ENCODE measurements at regions not wholly inside any gene's neighbourhood (a gene's known extent, or its start where the extent isn't known, plus 50 kb on each side); places are given as distances from the start of the nearest gene placed in this dataset.

DNA sequence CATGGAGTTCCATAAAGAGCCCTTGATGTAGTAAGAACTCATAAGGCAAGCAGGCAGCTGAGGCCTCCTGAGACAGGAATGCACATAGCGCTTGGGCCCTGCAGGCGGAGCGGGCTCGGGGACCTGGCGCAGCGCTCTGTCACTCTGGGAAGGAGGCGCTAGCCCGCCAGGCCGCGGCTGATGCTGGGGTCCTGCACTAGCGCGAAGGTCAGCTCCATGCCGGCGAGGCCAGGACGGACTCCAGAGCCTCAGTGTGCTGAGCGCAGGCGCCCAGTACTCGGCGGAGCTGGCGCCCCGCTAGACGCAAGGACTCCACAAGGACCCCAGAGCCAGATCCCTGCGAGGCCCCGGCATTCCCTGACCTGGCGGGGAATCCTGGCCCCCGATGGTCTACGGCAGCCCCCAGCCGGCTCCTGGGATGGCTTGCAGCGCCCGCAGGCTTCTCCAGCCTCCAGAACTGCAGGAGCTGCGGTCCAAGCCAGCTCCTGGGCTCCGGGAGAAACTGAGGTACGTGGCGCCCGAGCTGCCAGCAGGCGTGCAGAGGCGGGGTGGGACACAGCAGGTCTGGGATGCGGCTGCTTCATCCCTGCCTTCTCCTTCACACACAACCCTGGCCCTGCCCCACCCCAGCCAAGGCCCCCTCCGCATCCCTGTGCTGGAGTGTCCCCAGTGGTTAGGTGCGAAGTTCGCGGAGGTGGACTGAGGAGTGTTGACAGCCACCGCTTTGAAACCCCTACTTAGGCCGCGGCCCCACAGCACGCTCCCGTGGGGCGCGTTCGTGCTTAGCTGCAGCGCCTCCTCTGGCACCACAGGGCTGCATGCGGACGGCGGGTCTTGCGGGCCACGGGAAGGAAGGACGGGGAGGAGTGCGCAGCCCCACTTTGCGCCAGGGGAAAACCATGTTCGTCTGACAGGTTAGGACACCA, 761.5 kb upstream of the POM121L12 start:
- no peaks in the 10 kb centered on the region for H3K9me2 ChIP-seq (replicated peaks; ENCODE audit: control insufficient read depth, low read length)
- no peaks in the 10 kb centered on the region for H3F3A ChIP-seq (ENCODE audit: control insufficient read depth, insufficient read depth)
- H3K27ac ChIP-seq (ENCODE audit: low read depth, low read length): no peak overlapping the region
- H3K4me2 ChIP-seq (ENCODE audit: low read length): no peak overlapping the region
- peaks cover 10% of the 10 kb centered on the region; the same call in 1 of the 2 replicates for H3K9me3 ChIP-seq (ENCODE audit: control insufficient read depth, insufficient read depth, low read length)
- no peaks in the 10 kb centered on the region for H3K79me2 ChIP-seq (ENCODE audit: control insufficient read depth, low read length)
- no peaks in the 10 kb centered on the region for H3K27me3 ChIP-seq (ENCODE audit: control insufficient read depth, low read length)
- H3K36me3 ChIP-seq (ENCODE audit: control insufficient read depth, low read length): no peaks in the 10 kb centered on the region
- H3K4me1 ChIP-seq (ENCODE audit: control insufficient read depth, low read length): no peaks in the 10 kb centered on the region
- TF ChIP-seq, protein P1, sequence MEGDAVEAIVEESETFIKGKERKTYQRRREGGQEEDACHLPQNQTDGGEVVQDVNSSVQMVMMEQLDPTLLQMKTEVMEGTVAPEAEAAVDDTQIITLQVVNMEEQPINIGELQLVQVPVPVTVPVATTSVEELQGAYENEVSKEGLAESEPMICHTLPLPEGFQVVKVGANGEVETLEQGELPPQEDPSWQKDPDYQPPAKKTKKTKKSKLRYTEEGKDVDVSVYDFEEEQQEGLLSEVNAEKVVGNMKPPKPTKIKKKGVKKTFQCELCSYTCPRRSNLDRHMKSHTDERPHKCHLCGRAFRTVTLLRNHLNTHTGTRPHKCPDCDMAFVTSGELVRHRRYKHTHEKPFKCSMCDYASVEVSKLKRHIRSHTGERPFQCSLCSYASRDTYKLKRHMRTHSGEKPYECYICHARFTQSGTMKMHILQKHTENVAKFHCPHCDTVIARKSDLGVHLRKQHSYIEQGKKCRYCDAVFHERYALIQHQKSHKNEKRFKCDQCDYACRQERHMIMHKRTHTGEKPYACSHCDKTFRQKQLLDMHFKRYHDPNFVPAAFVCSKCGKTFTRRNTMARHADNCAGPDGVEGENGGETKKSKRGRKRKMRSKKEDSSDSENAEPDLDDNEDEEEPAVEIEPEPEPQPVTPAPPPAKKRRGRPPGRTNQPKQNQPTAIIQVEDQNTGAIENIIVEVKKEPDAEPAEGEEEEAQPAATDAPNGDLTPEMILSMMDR (IDR thresholded peaks at IDR 0.05; ENCODE audit: low read depth, low read length, poor library complexity, severe bottlenecking): no peak
- TF ChIP-seq EZH2phosphoT487 (IDR thresholded peaks at IDR 0.05; ENCODE audit: borderline replicate concordance, low read length): no peak
- no peaks in the 10 kb centered on the region for H4K20me1 ChIP-seq (ENCODE audit: control insufficient read depth, insufficient read depth, low read depth, low read length)
- H3K4me3 ChIP-seq (ENCODE audit: low read length): no peak overlapping the region

DNA sequence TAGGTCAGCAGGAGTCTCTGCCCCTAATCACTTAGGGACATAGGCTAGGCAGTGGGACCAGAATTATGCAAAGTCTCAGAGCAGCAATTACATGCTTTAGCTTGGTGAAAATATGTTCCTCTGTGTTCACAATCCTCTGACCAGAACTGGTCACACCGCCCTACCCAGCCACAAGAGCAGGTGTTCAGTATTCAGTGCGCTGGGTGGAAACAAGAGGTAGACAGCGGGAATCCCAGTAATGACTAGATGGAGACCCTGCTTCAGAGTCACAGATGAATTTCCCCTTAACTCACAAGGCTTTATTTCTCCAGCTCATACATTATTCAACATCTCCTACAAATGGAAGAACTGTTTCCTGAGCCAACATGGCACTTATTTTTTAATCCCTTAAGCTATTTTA, 763.7 kb upstream of the POM121L12 start:
- Histone ChIP-seq H3F3A (ENCODE audit: control insufficient read depth, insufficient read depth) (no peaks in the 10 kb centered on the region), H4K20me1 (ENCODE audit: control insufficient read depth, insufficient read depth, low read depth, low read length) (no peaks in the 10 kb centered on the region), H3K79me2 (ENCODE audit: control insufficient read depth, low read length) (no peaks in the 10 kb centered on the region), H3K36me3 (ENCODE audit: control insufficient read depth, low read length) (no peaks in the 10 kb centered on the region), H3K4me1 (ENCODE audit: control insufficient read depth, low read length) (no peaks in the 10 kb centered on the region), H3K27me3 (ENCODE audit: control insufficient read depth, low read length) (no peaks in the 10 kb centered on the region), H3K4me2 (ENCODE audit: low read length) (no peak overlapping the region), H3K9me3 (ENCODE audit: control insufficient read depth, insufficient read depth, low read length) (peaks cover 13% of the 10 kb centered on the region; the same call in 1 of the 2 replicates), H3K4me3 (ENCODE audit: low read length) (no peak overlapping the region), H3K27ac (ENCODE audit: low read depth, low read length) (no peak overlapping the region), H3K9me2 (replicated peaks; ENCODE audit: control insufficient read depth, low read length) (no peaks in the 10 kb centered on the region)
- no peak for TF ChIP-seq EZH2phosphoT487 (IDR thresholded peaks at IDR 0.05; ENCODE audit: borderline replicate concordance, low read length)
- TF ChIP-seq, protein P1 (IDR thresholded peaks at IDR 0.05; ENCODE audit: low read depth, low read length, poor library complexity, severe bottlenecking): no peak

DNA sequence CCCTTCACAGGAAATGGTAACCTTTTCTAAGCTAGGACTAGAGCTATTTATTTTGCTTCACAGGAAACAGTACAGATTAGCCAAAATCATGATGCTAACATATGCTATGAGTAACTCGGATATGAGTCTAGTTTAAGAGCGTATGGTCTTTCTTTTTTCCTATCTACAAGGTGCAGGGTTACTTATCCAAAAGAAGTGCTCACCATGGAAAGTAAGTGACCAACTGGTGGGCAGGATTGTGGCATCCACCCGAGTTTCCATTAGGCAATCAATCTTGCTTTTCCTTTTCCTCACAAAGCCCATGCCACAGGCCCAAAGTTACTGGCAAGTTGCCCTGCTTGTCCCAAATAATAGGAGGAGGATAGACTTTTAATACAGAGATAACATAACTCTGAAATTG, 765.1 kb upstream of the POM121L12 start:
- H3K9me2 ChIP-seq (replicated peaks; ENCODE audit: control insufficient read depth, low read length): no peaks in the 10 kb centered on the region
- H4K20me1 ChIP-seq (ENCODE audit: control insufficient read depth, insufficient read depth, low read depth, low read length): no peaks in the 10 kb centered on the region
- H3K27ac ChIP-seq (ENCODE audit: low read depth, low read length): no peak overlapping the region
- H3K9me3 ChIP-seq (ENCODE audit: control insufficient read depth, insufficient read depth, low read length): peaks cover 13% of the 10 kb centered on the region; the same call in 1 of the 2 replicates
- TF ChIP-seq EZH2phosphoT487 (IDR thresholded peaks at IDR 0.05; ENCODE audit: borderline replicate concordance, low read length): no peak
- TF ChIP-seq, protein P1 (IDR thresholded peaks at IDR 0.05; ENCODE audit: low read depth, low read length, poor library complexity, severe bottlenecking): no peak
- H3K4me1 ChIP-seq (ENCODE audit: control insufficient read depth, low read length): no peaks in the 10 kb centered on the region
- H3K36me3 ChIP-seq (ENCODE audit: control insufficient read depth, low read length): no peaks in the 10 kb centered on the region
- no peaks in the 10 kb centered on the region for H3F3A ChIP-seq (ENCODE audit: control insufficient read depth, insufficient read depth)
- no peak overlapping the region for H3K4me2 ChIP-seq (ENCODE audit: low read length)
- no peaks in the 10 kb centered on the region for H3K79me2 ChIP-seq (ENCODE audit: control insufficient read depth, low read length)
- H3K27me3 ChIP-seq (ENCODE audit: control insufficient read depth, low read length): no peaks in the 10 kb centered on the region
- no peak overlapping the region for H3K4me3 ChIP-seq (ENCODE audit: low read length)

Measured in DOHH2 (cell line).